ENCODE measurements at regions not wholly inside any gene's neighbourhood (a gene's known extent, or its start where the extent isn't known, plus 50 kb on each side); places are given as distances from the start of the nearest gene placed in this dataset.

- TF ChIP-seq POLR2AphosphoS5 (IDR thresholded peaks at IDR 0.05; ENCODE audit: borderline replicate concordance, low read depth, low read length) (no peak), EZH2 (IDR thresholded peaks at IDR 0.05) (no peak), FOXP2 (optimal IDR thresholded peaks at IDR 0.05; ENCODE audit: control extremely low read depth, extremely low read length, insufficient read depth) (no peak)
These were observed 363.2 kb downstream of the SLITRK6 start for GRCh38 chr13:85436029-85436428.
